SK-N-SH (cell line): ENCODE measurements at regions not wholly inside any gene's neighbourhood (a gene's known extent, or its start where the extent isn't known, plus 50 kb on each side); places are given as distances from the start of the nearest gene placed in this dataset.

Experiments
- CTCF ChIA-PET: fragments of 300-600, 350-600 bp; formaldehyde crosslinking; extraction: SDS; loops from one replicate; lab custom pipeline; 2021; lab: Yijun Ruan, JAX
- POLR2A ChIA-PET: fragments of 350-600 bp; sonication (Branson Sonifier 250); formaldehyde crosslinking; extraction: SDS; loops from one replicate; lab custom pipeline; 2020; ENCODE audit warnings: antibody characterized with exemption, inconsistent platforms; lab: Yijun Ruan, JAX
- DNase-seq: peaks from one replicate; pipeline ENCODE4 v3.0.0; 2012
- H2AFZ ChIP-seq: fragments of 200-600 bp; sonication (generic); 2 replicates; pipeline ENCODE4 v1.8.1; 2016; ENCODE audit warnings: antibody characterized with exemption, mild to moderate bottlenecking, low read depth
- H3F3A ChIP-seq: fragments of 200-600 bp; sonication (generic); replicated peaks from 2 replicates; pipeline ENCODE3; 2016; ENCODE audit warnings: antibody characterized with exemption, mild to moderate bottlenecking; ENCODE audit not compliant: insufficient read depth
- H3K27ac ChIP-seq, 2 experiments: fragments of 200-500 bp in 1 of 2; fragments of 200-600 bp in 1 of 2; sonication (Bioruptor generic) in 1 of 2; sonication (generic), shearing (Covaris generic) in 1 of 2; 2 replicates each; pipeline versions ENCODE4 v1.5.1 to v1.6.1; 2014 to 2016; ENCODE audit warnings: low read depth in 2 of 2, inconsistent platforms in 1 of 2, low read length in 1 of 2, mild to moderate bottlenecking in 1 of 2, mixed read lengths in 1 of 2
- H3K27me3 ChIP-seq: fragments of 200-600 bp; sonication (generic), shearing (Covaris generic); 2 replicates; pipeline ENCODE4 v1.6.1; 2016; ENCODE audit warnings: mixed run types; ENCODE audit not compliant: insufficient read depth
- H3K36me3 ChIP-seq, 2 experiments: fragments of 200-500 bp in 1 of 2; fragments of 200-600 bp in 1 of 2; sonication (Bioruptor generic) in 1 of 2; sonication (generic) in 1 of 2; replicated peaks in 1 of 2; 2 replicates each; pipeline versions ENCODE3 to v1.5.1; 2014 to 2016; ENCODE audit warnings: low read length in 1 of 2, mild to moderate bottlenecking in 1 of 2; ENCODE audit not compliant: insufficient read depth in 2 of 2, control insufficient read depth in 1 of 2
- H3K4me1 ChIP-seq, 2 experiments: fragments of 200-500 bp in 1 of 2; fragments of 200-600 bp in 1 of 2; sonication (Bioruptor generic) in 1 of 2; sonication (generic), shearing (Covaris generic) in 1 of 2; 2 replicates each; pipeline versions ENCODE4 v1.5.1 to v1.6.1; 2014 to 2016; ENCODE audit warnings: low read depth in 1 of 2, low read length in 1 of 2, mixed run types in 1 of 2; ENCODE audit not compliant: insufficient read depth in 2 of 2, control insufficient read depth in 1 of 2
- H3K4me2 ChIP-seq: fragments of 200-600 bp; sonication (generic), shearing (Covaris generic); 2 replicates; pipeline ENCODE4 v1.6.1; 2017; ENCODE audit warnings: mixed run types
- H3K4me3 ChIP-seq, 2 experiments: fragments of 200-500 bp in 1 of 2; fragments of 200-600 bp in 1 of 2; sonication (Bioruptor generic) in 1 of 2; sonication (generic), shearing (Covaris generic) in 1 of 2; 2 replicates each; pipeline versions ENCODE4 v1.5.1 to v1.8.1; 2014 to 2016; ENCODE audit warnings: low read depth in 2 of 2, inconsistent platforms in 1 of 2, low read length in 1 of 2, mild to moderate bottlenecking in 1 of 2, mixed read lengths in 1 of 2, moderate library complexity in 1 of 2
- H3K79me2 ChIP-seq: fragments of 200-600 bp; sonication (generic); 2 replicates; pipeline ENCODE4 v1.8.1; 2017; ENCODE audit warnings: mild to moderate bottlenecking; ENCODE audit not compliant: insufficient read depth
- H3K9ac ChIP-seq: fragments of 200-600 bp; sonication (generic); 2 replicates; pipeline ENCODE4 v1.6.1; 2017; ENCODE audit warnings: mixed run types
- H3K9me2 ChIP-seq: fragments of 200-600 bp; sonication (generic); 2 replicates; pipeline ENCODE4 v1.6.1; 2017; ENCODE audit warnings: mixed run types
- H3K9me3 ChIP-seq: fragments of 200-600 bp; sonication (generic); 2 replicates; pipeline ENCODE4 v1.6.1; 2017; ENCODE audit warnings: mixed run types, mild to moderate bottlenecking, moderate library complexity
- H4K20me1 ChIP-seq: fragments of 200-600 bp; sonication (generic); 2 replicates; pipeline ENCODE4 v1.6.1; 2017; ENCODE audit warnings: mild to moderate bottlenecking, mixed run types; ENCODE audit not compliant: insufficient read depth
- CHD2 ChIP-seq: fragments of 150-350 bp; IDR thresholded peaks from 2 replicates; pipeline ENCODE4 v1.6.1; 2018; ENCODE audit warnings: low read length; ENCODE audit not compliant: partially characterized antibody
- ELF1 ChIP-seq: IDR thresholded peaks from 2 replicates; pipeline ENCODE4 v1.4.0; 2012
- EZH2phosphoT487 ChIP-seq: fragments of 200-600 bp; sonication (generic); IDR thresholded peaks from 2 replicates; pipeline ENCODE4 v1.6.1; 2017; ENCODE audit warnings: low read depth, mixed run types, mild to moderate bottlenecking, antibody characterized with exemption, moderate library complexity, borderline replicate concordance
- FOSL2 ChIP-seq: IDR thresholded peaks from 2 replicates; pipeline ENCODE4 v1.4.0; 2012; ENCODE audit warnings: low read depth, mild to moderate bottlenecking, moderate library complexity, borderline replicate concordance
- IRF3 ChIP-seq: fragments of 150-350 bp; IDR thresholded peaks from 2 replicates; pipeline ENCODE4 v1.6.1; 2016; ENCODE audit warnings: mild to moderate bottlenecking, low read depth, low read length
- MEF2A ChIP-seq: IDR thresholded peaks from 2 replicates; pipeline ENCODE4 v1.4.0; 2012; ENCODE audit warnings: low read depth, borderline replicate concordance
- POLR2AphosphoS5 ChIP-seq: IDR thresholded peaks from 2 replicates; pipeline ENCODE4 v1.6.1; 2012; ENCODE audit warnings: low read depth, low read length
- WGBS: methylation state at CpG from one replicate; pipeline ENCODE4 v1.1.6; 2017; ENCODE audit warnings: low lambda C conversion rate; 5-methylcytosine and 5-hydroxymethylcytosine counted together
- TF ChIP-seq, protein P1 (sequence below): IDR thresholded peaks from 2 replicates; pipeline ENCODE4; 2012
- TF ChIP-seq, protein P2 (sequence below): IDR thresholded peaks from 2 replicates; pipeline ENCODE4 v1.4.0; 2012; ENCODE audit warnings: low read depth, borderline replicate concordance
- TF ChIP-seq, protein P3 (sequence below): fragments of 200-600 bp; sonication (generic); IDR thresholded peaks from 2 replicates; pipeline ENCODE4 v1.6.1; 2017; ENCODE audit warnings: antibody characterized with exemption, mild to moderate bottlenecking, moderate library complexity
- TF ChIP-seq, protein P4 (sequence below): fragments of 150-350 bp; IDR thresholded peaks from 2 replicates; pipeline ENCODE4 v1.6.1; 2017; ENCODE audit warnings: antibody characterized with exemption, low read length, low read depth, borderline replicate concordance
- TF ChIP-seq, protein P5 (sequence below): IDR thresholded peaks from 2 replicates; pipeline ENCODE4 v1.4.0; 2012; ENCODE audit warnings: low read depth, borderline replicate concordance

- no peaks in the 10 kb centered on the region for H3F3A ChIP-seq
- no peaks in the 10 kb centered on the region for H4K20me1 ChIP-seq
- no peaks in the 10 kb centered on the region for H3K9me2 ChIP-seq
- ChIA-PET CTCF (no interaction called here), POLR2A (no interaction called here)
- H3K27me3 ChIP-seq: peaks cover 15% of the 10 kb centered on the region; the same call in 1 of the 2 replicates
- 14% methylated on average over 3 of the region's 3 CpGs for WGBS
- no peak overlapping the region for H3K9ac ChIP-seq
- H3K9me3 ChIP-seq: no peaks in the 10 kb centered on the region
- H3K36me3 ChIP-seq: no peaks in the 10 kb centered on the region
- H3K4me2 ChIP-seq: no peak overlapping the region
- no peak overlapping the region for H3K27ac ChIP-seq
- TF ChIP-seq, protein P1, sequence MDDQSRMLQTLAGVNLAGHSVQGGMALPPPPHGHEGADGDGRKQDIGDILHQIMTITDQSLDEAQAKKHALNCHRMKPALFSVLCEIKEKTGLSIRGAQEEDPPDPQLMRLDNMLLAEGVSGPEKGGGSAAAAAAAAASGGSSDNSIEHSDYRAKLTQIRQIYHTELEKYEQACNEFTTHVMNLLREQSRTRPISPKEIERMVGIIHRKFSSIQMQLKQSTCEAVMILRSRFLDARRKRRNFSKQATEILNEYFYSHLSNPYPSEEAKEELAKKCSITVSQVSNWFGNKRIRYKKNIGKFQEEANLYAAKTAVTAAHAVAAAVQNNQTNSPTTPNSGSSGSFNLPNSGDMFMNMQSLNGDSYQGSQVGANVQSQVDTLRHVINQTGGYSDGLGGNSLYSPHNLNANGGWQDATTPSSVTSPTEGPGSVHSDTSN: no peak
- TF ChIP-seq EZH2phosphoT487 (no peak), MEF2A (no peak), FOSL2 (no peak), ELF1 (no peak)
- H3K79me2 ChIP-seq: no peaks in the 10 kb centered on the region
- no peak for DNase-seq
- H3K4me3 ChIP-seq: no peak overlapping the region
- no peak overlapping the region for H2AFZ ChIP-seq
- H3K4me1 ChIP-seq: no peaks in the 10 kb centered on the region
Observed at GRCh38 chr12:53867216-53868012, 71.2 kb upstream of the HOXC13 start.

DNA sequence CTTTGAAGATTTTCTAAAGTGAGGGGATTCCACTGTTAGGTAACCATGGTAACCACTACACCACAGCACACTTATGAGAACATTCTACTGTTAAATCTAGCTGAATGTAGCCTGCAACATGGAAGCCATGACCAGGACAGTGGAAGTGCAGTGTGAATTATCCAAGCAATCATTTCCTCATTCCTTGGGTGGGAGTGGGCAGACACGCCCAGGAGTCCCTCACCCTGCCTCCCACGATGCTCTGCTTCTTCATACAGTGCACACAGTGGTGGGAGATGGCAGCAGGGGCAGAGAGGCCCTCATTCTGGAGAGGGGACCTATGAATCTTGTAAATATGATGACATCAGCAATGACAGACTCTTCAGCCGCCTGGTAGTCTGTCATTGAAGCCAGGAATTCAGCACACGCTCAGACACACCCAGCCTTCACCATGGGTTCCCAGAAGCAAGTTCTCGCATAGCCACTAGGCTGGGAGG, 70.1 kb upstream of the HOXC13 start:
- no peaks in the 10 kb centered on the region for H3F3A ChIP-seq
- DNase-seq: no peak
- H3K27me3 ChIP-seq: peaks cover 26% of the 10 kb centered on the region; the same call in 1 of the 2 replicates
- POLR2A ChIA-PET: no interaction called here
- no peak overlapping the region for H3K4me2 ChIP-seq
- no peaks in the 10 kb centered on the region for H3K9me3 ChIP-seq
- CTCF ChIA-PET: interaction anchor here (1.1 kb wide), 1 partner anchor 14 kb away, joined by 3 read pairs; no protein-coding TSS in a partner anchor
- WGBS: 16% methylated on average over 5 of the region's 5 CpGs
- H2AFZ ChIP-seq: no peak overlapping the region
- no peaks in the 10 kb centered on the region for H3K36me3 ChIP-seq
- H3K9ac ChIP-seq: no peak overlapping the region
- no peak overlapping the region for H3K4me3 ChIP-seq
- no peak overlapping the region for H3K27ac ChIP-seq
- H4K20me1 ChIP-seq: no peaks in the 10 kb centered on the region
- H3K4me1 ChIP-seq: no peaks in the 10 kb centered on the region
- no peaks in the 10 kb centered on the region for H3K9me2 ChIP-seq
- no peaks in the 10 kb centered on the region for H3K79me2 ChIP-seq
- no peak for TF ChIP-seq IRF3
- no peak for TF ChIP-seq POLR2AphosphoS5
- TF ChIP-seq, protein P2, sequence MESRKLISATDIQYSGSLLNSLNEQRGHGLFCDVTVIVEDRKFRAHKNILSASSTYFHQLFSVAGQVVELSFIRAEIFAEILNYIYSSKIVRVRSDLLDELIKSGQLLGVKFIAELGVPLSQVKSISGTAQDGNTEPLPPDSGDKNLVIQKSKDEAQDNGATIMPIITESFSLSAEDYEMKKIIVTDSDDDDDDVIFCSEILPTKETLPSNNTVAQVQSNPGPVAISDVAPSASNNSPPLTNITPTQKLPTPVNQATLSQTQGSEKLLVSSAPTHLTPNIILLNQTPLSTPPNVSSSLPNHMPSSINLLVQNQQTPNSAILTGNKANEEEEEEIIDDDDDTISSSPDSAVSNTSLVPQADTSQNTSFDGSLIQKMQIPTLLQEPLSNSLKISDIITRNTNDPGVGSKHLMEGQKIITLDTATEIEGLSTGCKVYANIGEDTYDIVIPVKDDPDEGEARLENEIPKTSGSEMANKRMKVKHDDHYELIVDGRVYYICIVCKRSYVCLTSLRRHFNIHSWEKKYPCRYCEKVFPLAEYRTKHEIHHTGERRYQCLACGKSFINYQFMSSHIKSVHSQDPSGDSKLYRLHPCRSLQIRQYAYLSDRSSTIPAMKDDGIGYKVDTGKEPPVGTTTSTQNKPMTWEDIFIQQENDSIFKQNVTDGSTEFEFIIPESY: no peak
- TF ChIP-seq MEF2A: no peak
- TF ChIP-seq, protein P3, sequence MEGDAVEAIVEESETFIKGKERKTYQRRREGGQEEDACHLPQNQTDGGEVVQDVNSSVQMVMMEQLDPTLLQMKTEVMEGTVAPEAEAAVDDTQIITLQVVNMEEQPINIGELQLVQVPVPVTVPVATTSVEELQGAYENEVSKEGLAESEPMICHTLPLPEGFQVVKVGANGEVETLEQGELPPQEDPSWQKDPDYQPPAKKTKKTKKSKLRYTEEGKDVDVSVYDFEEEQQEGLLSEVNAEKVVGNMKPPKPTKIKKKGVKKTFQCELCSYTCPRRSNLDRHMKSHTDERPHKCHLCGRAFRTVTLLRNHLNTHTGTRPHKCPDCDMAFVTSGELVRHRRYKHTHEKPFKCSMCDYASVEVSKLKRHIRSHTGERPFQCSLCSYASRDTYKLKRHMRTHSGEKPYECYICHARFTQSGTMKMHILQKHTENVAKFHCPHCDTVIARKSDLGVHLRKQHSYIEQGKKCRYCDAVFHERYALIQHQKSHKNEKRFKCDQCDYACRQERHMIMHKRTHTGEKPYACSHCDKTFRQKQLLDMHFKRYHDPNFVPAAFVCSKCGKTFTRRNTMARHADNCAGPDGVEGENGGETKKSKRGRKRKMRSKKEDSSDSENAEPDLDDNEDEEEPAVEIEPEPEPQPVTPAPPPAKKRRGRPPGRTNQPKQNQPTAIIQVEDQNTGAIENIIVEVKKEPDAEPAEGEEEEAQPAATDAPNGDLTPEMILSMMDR: no peak
- no peak for TF ChIP-seq CHD2
- TF ChIP-seq, protein P1: no peak
- TF ChIP-seq, protein P4, sequence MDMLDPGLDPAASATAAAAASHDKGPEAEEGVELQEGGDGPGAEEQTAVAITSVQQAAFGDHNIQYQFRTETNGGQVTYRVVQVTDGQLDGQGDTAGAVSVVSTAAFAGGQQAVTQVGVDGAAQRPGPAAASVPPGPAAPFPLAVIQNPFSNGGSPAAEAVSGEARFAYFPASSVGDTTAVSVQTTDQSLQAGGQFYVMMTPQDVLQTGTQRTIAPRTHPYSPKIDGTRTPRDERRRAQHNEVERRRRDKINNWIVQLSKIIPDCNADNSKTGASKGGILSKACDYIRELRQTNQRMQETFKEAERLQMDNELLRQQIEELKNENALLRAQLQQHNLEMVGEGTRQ: no peak
- TF ChIP-seq ELF1: no peak
- TF ChIP-seq, protein P5, sequence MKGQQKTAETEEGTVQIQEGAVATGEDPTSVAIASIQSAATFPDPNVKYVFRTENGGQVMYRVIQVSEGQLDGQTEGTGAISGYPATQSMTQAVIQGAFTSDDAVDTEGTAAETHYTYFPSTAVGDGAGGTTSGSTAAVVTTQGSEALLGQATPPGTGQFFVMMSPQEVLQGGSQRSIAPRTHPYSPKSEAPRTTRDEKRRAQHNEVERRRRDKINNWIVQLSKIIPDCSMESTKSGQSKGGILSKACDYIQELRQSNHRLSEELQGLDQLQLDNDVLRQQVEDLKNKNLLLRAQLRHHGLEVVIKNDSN: no peak
